Right ventricle myocardium inferior (tissue), 1 donor: ENCODE measurements at regions not wholly inside any gene's neighbourhood (a gene's known extent, or its start where the extent isn't known, plus 50 kb on each side); places are given as distances from the start of the nearest gene placed in this dataset.
A peak's percentile ranks its signal among the peaks of the same experiment; 100 is the strongest.

Experiments used
- ATAC-seq: fragments of 200-7000 bp; cut with Tn5 transposase; one replicate; pipeline ENCODE4 v1.9.1; 2020; ENCODE audit warnings: mild to moderate bottlenecking, moderate library complexity
- DNase-seq: peaks from one replicate; pipeline ENCODE4 v3.0.0; 2021; ENCODE audit errors: missing footprints
- intact Hi-C: fragments of 100-400 bp; cut with DNase I; formaldehyde crosslinking; loops from one replicate; pipeline ENCODE4 v1.11.0; 2022
- donor health status: DM: no; HTN: yes; CAD: no; lungs with severe emphysema.

DNA sequence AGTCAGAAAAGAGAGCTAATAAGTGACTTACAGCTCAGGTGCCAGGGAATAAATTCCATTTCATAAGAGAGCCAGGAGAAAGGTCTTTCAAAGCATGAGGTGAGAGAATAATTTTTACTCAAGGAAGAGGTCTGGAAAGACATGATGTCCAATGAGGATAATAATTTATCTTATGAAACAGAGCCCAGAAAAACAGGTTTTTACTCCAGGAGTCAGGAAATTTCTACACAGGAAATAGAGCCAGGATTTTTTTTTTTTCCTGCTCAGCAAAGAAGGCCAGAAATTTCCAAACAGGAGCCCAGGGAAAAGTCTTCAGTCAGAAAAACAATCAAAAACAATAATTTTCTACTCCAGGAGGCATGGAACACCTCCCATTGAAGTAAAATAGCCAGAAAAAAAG, 1185.7 kb upstream of the TSPY4 start:
- no peak for ATAC-seq
- intact Hi-C loops = no loop called here
- DNase-seq = no peak

DNA sequence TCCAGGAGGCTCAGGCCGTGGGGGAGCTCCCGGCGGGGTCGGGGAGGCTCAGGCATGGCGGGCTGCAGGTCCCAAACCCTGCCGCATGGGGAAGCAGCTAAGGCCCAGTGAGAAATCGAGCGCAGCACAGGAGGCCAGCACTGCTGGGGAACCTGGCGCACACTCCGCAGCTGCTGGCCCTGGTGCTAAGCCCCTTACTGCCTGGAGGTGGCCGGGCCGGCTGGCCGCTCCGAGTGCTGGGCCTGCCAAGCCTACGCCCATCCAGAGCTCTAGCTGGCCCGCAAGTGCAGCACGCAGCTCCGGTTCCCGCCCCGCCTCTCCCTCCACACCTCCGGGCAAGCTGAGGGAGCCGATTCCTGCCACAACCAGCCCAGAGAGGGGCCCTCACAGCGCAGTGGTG, 1208.7 kb upstream of the TSPY4 start:
- no peak for ATAC-seq
- intact Hi-C loops = no loop called here
- DNase-seq = no peak

DNA sequence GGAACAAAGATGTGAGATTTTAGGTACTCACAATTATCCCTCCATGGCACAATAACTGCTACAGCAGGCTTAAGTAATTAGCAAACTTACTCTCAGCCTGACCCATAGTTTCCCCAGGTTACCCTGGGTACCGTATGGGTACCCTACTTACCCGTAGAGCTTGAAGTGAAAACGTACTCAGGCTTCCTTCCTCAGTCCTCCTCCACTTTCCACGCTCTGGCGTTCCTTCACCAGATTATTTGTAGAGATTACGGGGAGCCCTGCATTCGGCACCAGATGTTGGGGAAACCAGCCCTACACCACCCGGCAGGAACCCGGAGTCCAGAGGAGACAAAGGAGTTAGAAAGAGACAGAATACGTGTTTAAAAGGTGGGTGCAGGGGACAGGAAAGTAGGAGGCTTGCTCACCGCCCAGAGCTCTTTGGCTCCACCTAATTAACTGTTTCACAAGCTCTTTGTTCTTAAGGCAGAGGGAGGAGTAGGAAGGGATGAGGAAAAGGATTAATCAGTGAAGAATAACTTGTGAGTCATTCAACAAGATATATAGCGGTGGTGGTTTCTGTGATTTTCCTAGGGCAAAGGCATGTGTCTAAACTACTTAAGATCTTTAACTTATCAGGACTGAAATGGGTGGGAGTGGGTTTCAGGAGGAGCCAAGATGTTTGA, 1211.2 kb upstream of the TSPY4 start:
- DNase-seq = no peak
- intact Hi-C loops = no loop called here
- no peak for ATAC-seq

DNA sequence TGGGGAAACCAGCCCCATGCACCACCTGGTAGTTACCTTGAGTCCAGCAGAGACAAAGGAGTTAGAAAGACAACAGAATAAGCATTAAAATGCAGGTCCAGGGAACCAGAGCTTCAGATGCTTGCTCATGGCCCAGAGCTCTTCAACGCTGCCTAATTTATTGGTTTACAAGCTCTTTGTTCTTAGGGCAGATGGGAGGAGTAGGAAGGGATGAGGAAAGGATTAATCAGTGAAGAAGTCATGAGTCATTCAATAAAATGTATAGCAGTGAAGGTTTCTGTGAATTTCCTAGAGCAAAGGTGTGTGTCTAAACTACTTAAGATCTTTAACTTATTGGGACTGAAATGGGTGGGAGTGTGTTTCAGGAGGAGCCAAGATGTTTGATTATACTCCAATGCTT, 1210.3 kb upstream of the AMELY start:
- DNase-seq = no peak
- ATAC-seq = no peak
- intact Hi-C loops = no loop called here

DNA sequence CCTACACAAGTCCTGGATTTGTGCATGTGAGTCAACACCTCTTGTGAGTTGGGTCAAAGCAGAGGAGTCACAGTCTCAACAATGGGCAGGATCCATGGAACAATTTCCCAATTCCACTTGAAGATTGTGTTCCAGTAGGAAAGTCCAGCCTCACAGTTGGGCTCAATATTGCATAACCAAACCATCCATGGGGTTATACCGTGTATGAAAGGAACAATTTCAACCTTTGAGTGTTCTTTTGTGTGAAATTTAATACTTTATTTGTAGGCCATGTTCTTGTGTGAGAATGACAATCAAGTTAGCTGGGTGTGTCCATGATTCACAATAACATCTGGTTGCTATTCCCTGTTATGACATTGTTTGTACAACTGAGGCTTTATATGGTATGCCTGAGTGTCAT, 1182.9 kb upstream of the AMELY start:
- DNase-seq (no peak), ATAC-seq (no peak)
- intact Hi-C loops = no loop called here

DNA sequence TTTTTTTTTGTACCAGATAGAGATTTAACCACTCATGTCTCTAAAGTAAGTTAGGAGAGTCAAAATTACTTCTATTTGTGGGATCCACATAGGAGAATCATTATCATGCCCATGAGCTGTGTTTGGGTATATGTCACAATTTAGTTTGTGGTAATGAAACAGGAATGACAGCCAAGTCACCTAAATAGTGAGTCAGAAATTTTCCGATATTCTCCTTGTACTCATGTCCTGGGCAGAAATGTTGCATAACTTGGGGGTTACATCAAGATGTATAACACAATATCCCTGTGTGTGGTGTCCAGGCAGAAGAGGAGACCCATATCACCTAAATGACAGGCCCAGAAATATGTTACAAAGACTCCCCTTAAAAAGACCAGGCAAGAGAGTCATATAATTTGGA, 1181.4 kb upstream of the AMELY start:
- intact Hi-C loops = no loop called here
- ATAC-seq (no peak), DNase-seq (no peak)

DNA sequence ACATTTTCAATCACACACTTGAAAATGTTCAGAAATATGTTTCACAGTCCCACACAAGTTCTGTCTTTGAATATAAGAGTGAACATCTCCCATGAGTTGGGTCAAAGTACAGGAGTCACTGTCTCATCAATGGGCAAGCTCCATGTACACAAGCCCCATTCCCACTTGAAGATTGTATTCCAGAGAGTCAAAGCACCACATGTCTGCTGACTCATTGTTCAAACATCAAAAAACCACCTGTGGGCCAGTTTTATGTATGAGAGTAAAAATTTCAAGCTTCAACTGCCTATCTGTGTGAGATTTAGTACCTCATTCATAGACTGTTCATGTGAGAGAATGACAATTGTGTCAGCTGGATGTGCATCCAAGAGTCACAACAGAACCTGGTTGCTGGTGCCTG, 1174.4 kb upstream of the AMELY start:
- ATAC-seq = no peak
- intact Hi-C loops = no loop called here
- no peak for DNase-seq

DNA sequence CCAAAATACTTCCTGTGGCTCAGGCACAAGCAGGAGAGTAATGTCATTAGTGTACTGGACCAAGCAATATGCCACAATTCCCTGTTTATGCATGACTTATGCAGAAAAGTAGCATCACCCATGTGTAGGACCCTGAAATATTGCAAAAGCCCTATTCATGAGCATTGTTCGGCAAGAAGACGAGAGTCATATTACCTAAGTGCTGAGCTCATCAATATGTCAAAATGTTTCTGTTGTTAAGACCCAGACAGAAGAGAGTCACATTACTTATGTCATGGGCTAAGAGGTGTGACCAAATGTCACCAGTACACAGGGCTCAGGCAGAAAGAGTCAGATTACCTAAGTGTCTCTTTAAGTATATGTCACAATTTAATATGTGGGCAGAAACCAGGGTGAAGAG, 1172.6 kb upstream of the AMELY start:
- intact Hi-C loops = no loop called here
- no peak for DNase-seq
- no peak for ATAC-seq

DNA sequence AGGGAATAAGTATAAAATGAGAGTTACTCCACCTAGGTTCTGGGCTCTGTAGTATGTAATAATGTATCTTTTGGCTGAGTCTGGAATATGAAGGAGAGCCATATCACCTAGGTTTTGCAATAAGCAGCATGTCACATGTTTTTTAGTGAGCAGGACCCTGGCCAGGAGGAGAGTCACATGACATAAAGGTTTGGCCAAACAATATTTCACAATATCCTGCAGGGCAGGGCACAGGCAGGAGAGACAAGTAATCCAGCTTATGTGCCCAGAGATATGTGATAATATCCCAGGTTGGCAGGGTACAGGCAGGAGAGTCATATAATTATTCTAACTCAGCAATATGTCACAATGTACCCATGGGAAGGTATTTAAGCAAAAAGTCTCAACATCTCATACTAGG, 1169.6 kb upstream of the AMELY start:
- ATAC-seq = no peak
- intact Hi-C loops = no loop called here
- no peak for DNase-seq

DNA sequence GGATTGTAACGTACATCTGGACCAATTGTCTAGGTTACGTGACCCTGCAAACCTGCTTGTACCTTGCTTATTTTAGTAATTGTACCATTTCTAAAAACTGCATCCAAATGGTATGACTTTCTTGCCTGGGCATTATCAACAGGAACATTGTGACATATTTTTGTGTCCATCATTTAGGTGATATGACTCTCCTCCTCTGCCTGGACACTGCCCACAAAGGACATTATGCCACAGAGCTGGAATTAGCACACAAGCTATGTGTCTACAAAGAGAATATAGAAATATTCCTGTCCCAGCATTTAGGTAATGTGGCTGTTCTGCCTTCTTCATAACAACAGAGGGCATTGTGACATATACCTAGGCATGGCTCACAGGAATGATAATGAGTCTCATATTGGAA, 1153.7 kb upstream of the AMELY start:
- DNase-seq (no peak), ATAC-seq (no peak)
- intact Hi-C loops = no loop called here

DNA sequence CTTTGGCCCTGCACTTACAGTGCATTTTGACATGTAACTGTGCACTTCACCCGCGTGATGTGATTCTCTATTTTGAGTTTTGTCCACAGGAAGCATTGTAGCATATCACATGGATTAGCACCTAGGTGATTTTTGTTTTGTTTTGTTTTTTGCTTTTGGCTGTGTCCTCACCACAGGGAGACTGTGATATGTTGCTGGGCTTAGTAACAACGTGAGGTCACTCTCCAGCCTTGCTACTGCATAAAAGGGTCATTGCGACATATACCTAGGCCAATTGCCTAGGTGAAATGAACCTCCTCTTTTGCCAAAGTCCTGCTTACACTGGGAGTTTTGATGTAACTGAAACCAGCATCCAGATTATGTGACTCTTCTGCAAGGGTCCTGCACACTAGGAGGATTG, 1152.9 kb upstream of the AMELY start:
- intact Hi-C loops = no loop called here
- ATAC-seq (peak; percentile 77), DNase-seq (no peak)

DNA sequence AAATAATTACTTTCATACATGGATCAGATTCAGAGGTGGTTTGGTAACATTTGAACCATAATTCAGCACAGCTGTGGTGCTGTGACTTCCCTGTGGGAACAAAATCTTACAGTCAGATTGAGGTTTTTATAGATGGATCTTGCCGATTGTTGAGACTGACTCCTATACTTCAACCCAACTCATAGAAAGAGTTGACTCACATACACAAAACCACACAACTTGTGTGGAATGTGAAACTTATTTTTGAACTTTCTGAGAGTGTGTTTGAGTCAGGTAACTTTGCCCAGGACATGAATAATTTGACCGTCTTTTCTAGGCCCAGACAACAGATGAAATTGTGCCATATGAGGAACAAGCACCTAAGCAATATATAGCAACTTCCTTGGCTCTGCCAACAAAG, 1152.4 kb upstream of the AMELY start:
- DNase-seq = no peak
- intact Hi-C loops = no loop called here
- ATAC-seq = no peak

DNA sequence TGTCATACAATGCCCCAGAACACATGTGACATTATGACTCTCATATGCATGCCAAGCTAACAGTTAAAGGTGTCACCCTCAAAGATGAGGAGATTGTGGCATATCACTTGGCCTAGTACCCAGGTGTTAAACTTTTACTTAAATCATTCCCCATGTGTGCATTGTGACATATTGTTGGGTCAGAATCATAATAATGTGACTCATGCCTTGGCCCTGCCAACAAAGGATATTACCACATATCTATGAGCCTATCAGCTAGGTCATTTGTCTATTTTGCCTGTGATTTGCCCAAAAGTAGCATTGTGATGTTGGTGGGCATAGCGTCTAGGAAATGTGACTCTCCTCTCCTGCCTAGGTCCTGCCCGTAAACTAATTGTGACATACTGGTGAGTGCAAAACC, 1147.1 kb upstream of the AMELY start:
- intact Hi-C loops = no loop called here
- no peak for DNase-seq
- no peak for ATAC-seq

DNA sequence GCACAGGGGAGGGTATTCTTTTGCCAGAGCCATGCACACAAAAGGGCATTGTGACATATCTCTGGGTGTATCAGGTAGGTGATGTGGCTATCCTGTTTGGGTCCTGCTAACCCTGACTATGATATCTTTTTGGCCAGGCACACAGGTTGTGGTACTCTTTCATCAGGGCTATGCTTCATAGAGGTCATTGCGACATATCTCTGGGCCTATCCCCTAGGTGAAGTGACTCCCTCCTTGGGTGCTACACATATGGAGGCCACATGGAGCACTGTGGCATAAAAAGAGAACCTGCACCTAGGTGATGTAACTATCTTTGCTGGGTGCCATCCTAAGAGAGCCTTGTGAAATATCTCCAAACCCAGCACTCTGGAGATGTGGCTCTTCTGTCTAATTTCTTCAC, 1139.8 kb upstream of the AMELY start:
- DNase-seq (no peak), ATAC-seq (no peak)
- intact Hi-C loops = no loop called here

DNA sequence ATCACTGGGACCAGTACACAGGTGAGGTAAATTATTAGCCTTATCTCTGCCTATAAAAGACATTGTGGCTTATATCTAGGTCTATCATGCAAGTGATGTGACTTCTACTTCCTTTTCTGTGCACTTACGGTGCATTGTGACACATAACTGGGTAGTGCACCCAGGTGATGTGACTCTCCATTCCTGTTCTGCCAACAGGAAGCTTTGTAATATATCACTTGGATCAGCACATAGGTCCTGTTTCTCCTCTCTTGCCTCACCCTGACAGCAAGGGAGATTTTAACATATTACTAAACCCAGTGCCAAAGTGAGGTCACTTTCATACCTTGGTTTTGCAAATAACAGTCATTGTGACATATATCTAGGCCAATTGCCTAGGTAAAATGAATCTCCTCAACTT, 1129.7 kb upstream of the AMELY start:
- intact Hi-C loops = no loop called here
- ATAC-seq (no peak), DNase-seq (no peak)

DNA sequence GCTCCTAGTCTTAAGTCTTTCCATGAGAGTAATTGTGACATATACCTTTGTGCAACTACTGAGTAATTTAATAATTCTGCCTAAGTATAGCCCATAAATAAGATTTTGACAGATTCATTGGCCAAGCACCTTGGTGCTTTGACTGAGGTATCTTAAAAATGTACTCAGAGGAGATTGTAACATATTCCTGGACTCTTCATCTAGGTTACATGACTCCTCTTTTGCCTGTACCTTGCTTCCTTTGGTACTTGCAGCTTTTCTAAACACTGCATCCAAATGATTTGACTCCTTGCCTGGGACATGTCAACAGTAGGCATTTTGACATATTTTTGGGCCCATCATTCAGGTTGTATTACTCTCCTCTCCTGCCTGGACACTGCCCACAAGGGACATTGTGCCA, 1125.0 kb upstream of the AMELY start:
- DNase-seq = no peak
- no peak for ATAC-seq
- intact Hi-C loops = no loop called here

DNA sequence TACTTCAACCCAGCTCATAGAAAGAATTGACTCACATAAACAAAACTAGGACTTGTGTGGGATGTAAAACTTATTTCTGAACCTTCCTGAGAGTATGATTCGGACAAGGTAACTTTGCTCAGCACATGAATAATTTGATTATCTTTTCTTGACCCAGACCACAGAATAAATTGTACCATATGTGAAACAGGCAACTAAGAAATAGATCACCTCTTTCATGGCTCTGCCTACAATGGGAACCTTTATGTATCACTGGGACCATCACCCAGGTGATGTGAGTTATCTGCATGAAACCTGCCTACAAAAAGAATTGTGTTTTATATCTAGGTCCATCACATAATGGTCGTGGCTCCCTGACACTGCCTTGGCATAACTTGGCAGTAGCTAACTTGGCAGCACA, 1124.1 kb upstream of the AMELY start:
- no peak for DNase-seq
- intact Hi-C loops = no loop called here
- no peak for ATAC-seq

DNA sequence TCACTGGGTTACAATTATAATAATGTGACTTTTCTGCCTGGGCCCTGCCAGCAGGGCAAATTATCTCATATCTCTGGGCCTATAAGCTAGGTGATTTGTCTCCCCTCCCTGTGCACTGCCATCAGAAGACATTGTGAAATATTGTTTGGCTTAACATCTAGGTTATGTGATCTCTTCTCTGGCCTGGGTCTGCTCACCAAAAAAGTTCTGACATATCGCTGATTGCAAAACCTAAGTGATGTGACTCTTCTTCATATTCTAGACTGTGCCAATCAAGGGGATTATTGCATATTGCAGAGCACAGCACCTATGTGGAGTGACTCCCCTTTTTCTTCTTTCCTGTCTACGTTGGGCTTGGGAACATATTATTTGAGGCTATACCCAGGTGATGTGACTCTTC, 1123.1 kb upstream of the AMELY start:
- DNase-seq = no peak
- ATAC-seq = no peak
- intact Hi-C loops = no loop called here

DNA sequence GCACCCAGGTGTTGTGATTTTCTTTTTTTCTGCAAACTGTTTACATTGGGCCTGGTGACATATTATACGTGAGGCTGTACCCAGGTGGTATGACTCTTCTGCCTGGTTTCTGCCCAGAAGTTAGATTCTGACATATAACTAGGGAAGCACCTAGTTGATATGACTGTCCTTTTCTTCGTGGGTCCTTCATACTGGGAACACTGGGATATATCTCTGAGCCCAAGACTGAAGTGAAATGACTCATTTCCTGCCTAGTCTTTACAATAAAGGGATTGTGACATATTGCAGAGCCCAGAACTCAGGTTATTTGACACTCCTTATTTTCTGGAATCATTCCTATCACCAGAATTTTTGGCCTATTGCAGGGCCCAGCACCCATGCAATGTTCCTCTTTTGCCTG, 1121.6 kb upstream of the AMELY start:
- DNase-seq = no peak
- ATAC-seq = no peak
- intact Hi-C loops = no loop called here

DNA sequence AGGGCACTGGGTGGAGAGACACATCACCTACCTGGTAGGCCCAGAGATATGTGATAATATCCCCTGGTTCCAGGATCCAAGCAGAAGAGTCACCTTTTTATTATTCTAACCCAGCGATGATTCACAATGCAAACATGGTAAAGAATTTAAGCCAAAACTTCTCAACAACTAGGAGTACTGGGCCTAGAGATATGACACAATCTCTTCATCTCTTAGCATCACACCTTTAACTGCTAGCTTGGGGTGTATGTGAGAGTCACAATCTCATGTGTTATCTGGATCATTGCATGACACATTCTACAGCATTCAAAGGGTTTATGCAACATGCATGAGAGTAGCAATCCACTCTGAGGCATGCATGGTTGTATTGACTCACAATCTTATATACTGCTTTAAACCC, 1109.0 kb upstream of the AMELY start:
- DNase-seq = no peak
- intact Hi-C loops = no loop called here
- no peak for ATAC-seq

DNA sequence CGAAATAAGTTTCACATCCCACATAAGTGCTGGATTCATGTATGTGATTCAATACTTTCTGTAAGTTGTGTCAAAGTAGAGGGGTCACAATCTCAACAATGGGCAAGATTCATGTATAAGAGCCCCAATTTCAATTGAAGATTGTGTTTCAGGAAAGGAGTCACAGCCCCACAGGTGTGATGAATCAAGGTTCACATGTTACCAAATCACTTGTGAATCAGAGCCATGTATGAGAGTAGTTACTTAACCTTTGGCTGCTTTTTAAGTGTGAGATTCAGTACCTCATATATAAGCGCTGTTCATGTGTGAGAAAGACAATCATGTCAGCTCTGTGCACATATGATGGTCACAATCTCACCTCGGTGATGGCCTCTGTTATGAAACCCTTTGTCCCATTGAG, 1100.0 kb upstream of the AMELY start:
- ATAC-seq (no peak), DNase-seq (no peak)
- intact Hi-C loops = no loop called here

DNA sequence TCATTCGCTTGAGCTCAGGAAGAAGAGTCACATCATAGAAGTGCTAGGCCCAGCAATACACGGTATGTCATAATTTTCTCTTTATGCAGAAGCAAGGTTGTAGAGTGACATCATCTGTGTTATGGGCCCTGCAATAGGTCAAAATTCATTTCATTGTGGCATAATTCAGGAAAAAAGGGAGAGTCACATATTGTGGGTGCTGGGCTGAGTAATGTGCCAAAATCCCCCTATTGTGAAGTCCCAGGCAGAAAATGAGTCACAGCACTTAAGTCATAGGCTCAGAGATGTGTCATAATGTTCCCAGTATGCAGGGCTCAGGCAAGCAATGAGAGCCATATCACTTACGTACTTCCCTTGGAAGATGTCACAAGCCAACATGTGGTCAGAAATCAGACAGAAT, 1092.6 kb upstream of the AMELY start:
- no peak for DNase-seq
- intact Hi-C loops = no loop called here
- ATAC-seq = no peak
